RWPE1 (cell line): ENCODE measurements at regions not wholly inside any gene's neighbourhood (a gene's known extent, or its start where the extent isn't known, plus 50 kb on each side); places are given as distances from the start of the nearest gene placed in this dataset.

Experiments used
- CTCF ChIA-PET: fragments of 350-600 bp; sonication (Branson Sonifier 250); formaldehyde crosslinking; extraction: SDS; loops from one replicate; lab custom pipeline; 2021; lab: Yijun Ruan, JAX
- POLR2A ChIA-PET: fragments of 400-600 bp; formaldehyde crosslinking; extraction: SDS; loops from one replicate; lab custom pipeline; 2020; ENCODE audit warnings: antibody characterized with exemption; ENCODE audit not compliant: low non-redundant PET; lab: Yijun Ruan, JAX
- DNase-seq: peaks from one replicate; pipeline ENCODE4 v3.0.0; 2012; ENCODE audit warnings: low spot score
- H3K27ac ChIP-seq: fragments of 450-650 bp; 2 replicates; pipeline ENCODE4 v1.5.1; 2017
- TF ChIP-seq, protein P1 (sequence below): fragments of 450-650 bp; conservative IDR thresholded peaks from 2 replicates; pipeline ENCODE4 v1.5.1; 2017; ENCODE audit warnings: low read depth, mild to moderate bottlenecking

DNA sequence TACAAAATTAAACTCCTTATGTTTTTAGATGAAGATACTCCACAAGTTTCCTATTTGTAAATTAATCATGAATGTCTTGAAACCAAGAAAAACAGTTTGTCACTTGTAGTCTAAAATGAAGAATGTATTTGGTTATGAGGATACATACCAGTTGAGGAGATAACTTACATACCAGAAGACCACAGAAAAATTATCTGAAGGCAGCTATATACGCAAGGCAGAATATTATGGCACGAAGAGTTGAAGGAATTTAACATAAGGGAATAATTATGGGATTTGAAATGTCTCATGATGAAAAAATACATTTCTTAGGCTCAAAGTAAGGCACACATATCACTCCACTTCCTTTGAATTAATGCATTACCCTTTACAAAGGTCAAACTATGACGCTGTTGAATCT is 73.3 kb downstream of the IFI44 start:
- CTCF ChIA-PET, result interaction anchor here (0.7 kb wide), 1 partner anchor 418 kb away, joined by 3 read pairs; no protein-coding TSS in a partner anchor
- H3K27ac ChIP-seq, result no peak overlapping the region

DNA sequence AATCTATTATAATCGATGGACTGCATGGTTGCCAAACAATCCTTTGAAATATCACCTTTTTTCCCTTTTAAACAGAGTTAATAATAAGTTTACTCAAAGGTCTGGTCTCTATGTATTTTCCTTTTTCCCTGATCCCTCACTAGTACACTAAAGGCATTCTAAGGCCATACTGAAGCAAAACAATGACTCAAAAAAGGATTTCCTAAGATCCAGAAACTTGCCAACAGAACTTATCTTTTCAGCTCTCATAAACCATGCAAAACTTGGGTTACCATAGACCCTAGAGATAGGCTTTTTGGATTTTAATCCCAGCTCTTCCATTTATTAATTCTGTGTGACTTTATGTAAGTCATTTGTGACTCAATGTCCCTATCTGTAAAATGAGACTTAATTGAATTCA is 77.1 kb downstream of the IFI44 start:
- TF ChIP-seq, protein P1, sequence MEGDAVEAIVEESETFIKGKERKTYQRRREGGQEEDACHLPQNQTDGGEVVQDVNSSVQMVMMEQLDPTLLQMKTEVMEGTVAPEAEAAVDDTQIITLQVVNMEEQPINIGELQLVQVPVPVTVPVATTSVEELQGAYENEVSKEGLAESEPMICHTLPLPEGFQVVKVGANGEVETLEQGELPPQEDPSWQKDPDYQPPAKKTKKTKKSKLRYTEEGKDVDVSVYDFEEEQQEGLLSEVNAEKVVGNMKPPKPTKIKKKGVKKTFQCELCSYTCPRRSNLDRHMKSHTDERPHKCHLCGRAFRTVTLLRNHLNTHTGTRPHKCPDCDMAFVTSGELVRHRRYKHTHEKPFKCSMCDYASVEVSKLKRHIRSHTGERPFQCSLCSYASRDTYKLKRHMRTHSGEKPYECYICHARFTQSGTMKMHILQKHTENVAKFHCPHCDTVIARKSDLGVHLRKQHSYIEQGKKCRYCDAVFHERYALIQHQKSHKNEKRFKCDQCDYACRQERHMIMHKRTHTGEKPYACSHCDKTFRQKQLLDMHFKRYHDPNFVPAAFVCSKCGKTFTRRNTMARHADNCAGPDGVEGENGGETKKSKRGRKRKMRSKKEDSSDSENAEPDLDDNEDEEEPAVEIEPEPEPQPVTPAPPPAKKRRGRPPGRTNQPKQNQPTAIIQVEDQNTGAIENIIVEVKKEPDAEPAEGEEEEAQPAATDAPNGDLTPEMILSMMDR, result no peak
- no peak overlapping the region for H3K27ac ChIP-seq
- POLR2A ChIA-PET, result no interaction called here
- CTCF ChIA-PET, result interaction anchor here (0.7 kb wide), 1 partner anchor 971 kb away, joined by 3 read pairs; no protein-coding TSS in a partner anchor
- DNase-seq, result no peak

More for the DNA sequence above, 73.3 kb downstream of the IFI44 start:
- POLR2A ChIA-PET, result no interaction called here
- DNase-seq, result no peak
- TF ChIP-seq, protein P1, result no peak

DNA sequence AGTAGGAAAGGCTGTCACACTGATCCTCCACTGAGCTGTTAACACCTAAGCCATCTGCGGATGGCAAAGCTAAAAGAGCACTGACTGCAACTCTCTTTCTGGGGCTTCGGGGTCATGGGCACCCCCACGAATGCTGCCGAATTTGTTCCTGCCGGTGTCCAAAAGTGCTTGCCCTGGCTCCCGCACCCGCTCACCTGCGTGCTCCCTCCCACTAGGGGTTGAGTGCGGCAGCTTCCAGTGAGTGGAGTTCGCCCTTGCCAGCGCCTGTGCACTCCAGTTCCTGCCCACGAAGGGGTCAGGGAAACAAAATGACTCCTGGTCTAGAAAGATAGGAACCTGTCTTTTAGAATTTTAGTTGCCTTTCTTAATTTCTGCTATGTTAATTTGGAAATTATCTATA is 78.7 kb downstream of the IFI44 start:
- CTCF ChIA-PET, result interaction anchor here (0.6 kb wide), 1 partner anchor 386 kb away, joined by 8 read pairs; no protein-coding TSS in a partner anchor
- no peak overlapping the region for H3K27ac ChIP-seq
- no peak for DNase-seq
- POLR2A ChIA-PET, result no interaction called here
- TF ChIP-seq, protein P1, result no peak

DNA sequence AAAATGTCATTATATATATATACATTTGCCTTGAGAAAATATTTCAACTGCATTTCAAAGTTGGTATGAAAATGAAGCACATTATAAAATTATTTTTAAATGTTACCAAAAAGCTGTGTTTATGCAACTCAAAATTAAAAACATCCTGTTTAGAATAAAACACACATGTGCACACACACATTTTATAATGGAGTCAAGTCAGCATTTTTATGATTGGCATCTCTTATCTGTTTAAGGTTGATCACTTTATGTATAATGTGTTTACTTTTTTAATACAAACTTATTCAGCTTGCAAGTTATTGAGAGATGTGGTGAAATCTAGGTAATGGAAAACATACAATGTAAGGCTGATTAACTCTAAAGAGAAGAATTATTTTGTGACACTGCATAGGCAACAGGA is 80.4 kb downstream of the IFI44 start:
- CTCF ChIA-PET, result no interaction called here
- POLR2A ChIA-PET, result interaction anchor here (0.7 kb wide), 1 partner anchor 211 kb away, joined by 3 read pairs; no protein-coding TSS in a partner anchor
- TF ChIP-seq, protein P1, result no peak

DNA sequence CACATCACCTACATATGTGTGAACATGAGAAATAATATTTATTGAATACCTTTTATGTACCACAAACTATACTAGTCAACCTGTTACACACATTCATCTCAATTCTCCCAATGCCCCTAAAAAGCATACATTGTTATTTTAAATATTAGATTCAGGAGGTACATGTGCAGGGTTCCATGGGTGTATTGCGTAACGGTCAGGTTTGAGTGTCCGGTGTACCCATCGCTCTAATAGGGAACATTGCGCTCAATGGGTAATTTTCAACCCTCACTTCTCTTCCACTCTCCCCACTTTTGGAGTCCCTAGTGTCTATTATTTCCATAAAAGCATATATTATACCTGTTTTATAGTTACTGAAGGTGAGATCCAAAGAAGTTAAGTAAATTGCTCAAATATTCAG is 82.0 kb downstream of the IFI44 start:
- H3K27ac ChIP-seq, result no peak overlapping the region
- TF ChIP-seq, protein P1, result no peak
- ChIA-PET CTCF (no interaction called here), POLR2A (no interaction called here)
- no peak for DNase-seq

More for the DNA sequence above, 80.4 kb downstream of the IFI44 start:
- DNase-seq, result no peak
- H3K27ac ChIP-seq, result no peak overlapping the region

DNA sequence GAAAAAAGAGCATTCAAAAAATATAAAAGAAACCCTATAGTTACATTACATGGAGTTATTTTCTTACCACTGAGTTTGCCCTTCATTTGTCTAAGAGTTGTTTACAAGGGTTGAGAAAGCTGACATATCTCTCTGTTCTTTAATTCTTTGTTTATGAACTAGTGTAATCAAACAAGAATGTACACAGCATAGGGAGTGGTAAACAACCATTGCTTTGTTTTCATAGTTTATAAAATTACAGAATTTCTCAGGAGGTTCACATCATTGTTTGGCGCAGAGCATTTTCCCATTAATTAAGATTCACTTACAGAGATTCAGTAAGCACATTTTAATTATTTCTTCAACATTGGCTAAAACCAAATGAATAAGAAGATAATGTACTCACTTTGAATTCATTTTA is 87.6 kb downstream of the IFI44 start:
- DNase-seq, result no peak
- CTCF ChIA-PET, result no interaction called here
- POLR2A ChIA-PET, result no interaction called here
- H3K27ac ChIP-seq, result no peak overlapping the region
- TF ChIP-seq, protein P1, result no peak
